Heart right ventricle (tissue), 16 donors: ENCODE measurements at regions not wholly inside any gene's neighbourhood (a gene's known extent, or its start where the extent isn't known, plus 50 kb on each side); places are given as distances from the start of the nearest gene placed in this dataset.
"Not testable (repeated sequence)": the region's sequence is repeated elsewhere in the genome, so short reads cannot be mapped to it uniquely, and the experiment has no call there.

Experiments used
- ATAC-seq, 8 donors: fragments of 200-7000 bp; cut with Tn5 transposase; one replicate each; pipeline ENCODE4 v1.9.1; 2020; ENCODE audit warnings: mild to moderate bottlenecking in 8 of 8, moderate library complexity in 8 of 8, moderate number of reproducible peaks in 1 of 8
- DNase-seq, 2 donors: peaks; one replicate each; pipeline ENCODE4 v3.0.0-alpha.2; 2020
- H3K27ac ChIP-seq, 10 donors: fragments of 200-600 bp; sonication (generic) in 2 of 10; one replicate each; pipeline versions ENCODE4 v1.5.0 to v1.8.0; 2020 to 2022; ENCODE audit warnings: mild to moderate bottlenecking in 3 of 10
- H3K27me3 ChIP-seq, 7 donors: fragments of 200-600 bp; one replicate each; pipeline ENCODE4 v1.8.0; 2021 to 2022; ENCODE audit warnings: mild to moderate bottlenecking in 2 of 7
- H3K36me3 ChIP-seq, 9 donors: fragments of 200-600 bp; sonication (generic) in 1 of 9; one replicate each; pipeline versions ENCODE4 v1.5.0 to v1.8.0; 2020 to 2022; ENCODE audit warnings: mild to moderate bottlenecking in 2 of 9
- H3K4me1 ChIP-seq, 9 donors: fragments of 200-600 bp; sonication (generic) in 1 of 9; one replicate each; pipeline versions ENCODE4 v1.5.0 to v1.8.0; 2020 to 2022; ENCODE audit warnings: mild to moderate bottlenecking in 4 of 9
- H3K4me3 ChIP-seq, 10 donors: fragments of 200-600 bp; sonication (generic) in 2 of 10; one replicate each; pipeline versions ENCODE4 v1.5.0 to v1.8.0; 2020 to 2022; ENCODE audit warnings: mild to moderate bottlenecking in 7 of 10, moderate library complexity in 2 of 10
- H3K9me3 ChIP-seq, 11 donors: fragments of 200-600 bp in 10 of 11; sonication (generic) in 2 of 11; one replicate each; pipeline versions ENCODE4 v1.5.0 to v1.8.0; 2013 to 2022; ENCODE audit warnings: mild to moderate bottlenecking in 2 of 11, control low read depth in 1 of 11, moderate library complexity in 1 of 11
- WGBS, 2 donors: extraction: QIAGEN DNeasy Blood & Tissue Kit; methylation state at CpG; one replicate each; pipeline ENCODE4 v1.1.7; 2013; ENCODE audit warnings: inconsistent platforms in 1 of 2; 5-methylcytosine and 5-hydroxymethylcytosine counted together
- intact Hi-C, 10 donors: fragments of 100-400 bp; cut with DNase I; formaldehyde crosslinking; loops; one replicate each; pipeline versions ENCODE4 v1.11.1 to v1.14.2; 2022
- TF ChIP-seq, protein P1 (sequence below), 9 donors: fragments of 200-600 bp; sonication (generic) in 2 of 9; IDR thresholded peaks; one replicate each; pipeline versions ENCODE4 v1.5.0 to v1.8.0; 2021 to 2022; ENCODE audit warnings: antibody characterized with exemption in 9 of 9, mild to moderate bottlenecking in 5 of 9, moderate library complexity in 1 of 9
- donor health status: Arrhythmogenic right ventricular cardiomyopathy.
- donor health status: ischemic (EF 13 %, LVEDD 7.1; RV severe dilation, severe dysfunction).
- donor health status: healthy with polysubstance abuse.
- donor health status: DM: no; HTN: yes; CAD: no.
- donor health status: DM: no; HTN: no; CAD: no.
- donor health status: ischemic (EF 25% LVEDD 6.9; RV normal size, moderate dysfunction).
- donor health status: ischemic (EF 25% LVEDD 5.7; RV mildly dilated, moderate dysfunction).
- donor health status: healthy.
- donor health status: DM: yes; HTN: yes; CAD: no.
- donor health status: Ischemic cardiomyopathy.
- donor health status: ischemic (EF 35%, LVEDD 5.7; RV mildly dilated, moderate dysfunction).
- donor health status: nonischemic (EF 11% LVEDD 7.7; RV severe dilation, severe dysfunction).
- donor health status: DM: yes; HTN: yes; CAD: no.
- donor health status: PGD.
- donor health status: ischemic (EF 29% LVEDD 5.4; RV normal size, mild dysfunction).
- donor health status: nonischemic (EF 23%, LVEDD 6.1; RV moderate dilation, normal function).

DNA sequence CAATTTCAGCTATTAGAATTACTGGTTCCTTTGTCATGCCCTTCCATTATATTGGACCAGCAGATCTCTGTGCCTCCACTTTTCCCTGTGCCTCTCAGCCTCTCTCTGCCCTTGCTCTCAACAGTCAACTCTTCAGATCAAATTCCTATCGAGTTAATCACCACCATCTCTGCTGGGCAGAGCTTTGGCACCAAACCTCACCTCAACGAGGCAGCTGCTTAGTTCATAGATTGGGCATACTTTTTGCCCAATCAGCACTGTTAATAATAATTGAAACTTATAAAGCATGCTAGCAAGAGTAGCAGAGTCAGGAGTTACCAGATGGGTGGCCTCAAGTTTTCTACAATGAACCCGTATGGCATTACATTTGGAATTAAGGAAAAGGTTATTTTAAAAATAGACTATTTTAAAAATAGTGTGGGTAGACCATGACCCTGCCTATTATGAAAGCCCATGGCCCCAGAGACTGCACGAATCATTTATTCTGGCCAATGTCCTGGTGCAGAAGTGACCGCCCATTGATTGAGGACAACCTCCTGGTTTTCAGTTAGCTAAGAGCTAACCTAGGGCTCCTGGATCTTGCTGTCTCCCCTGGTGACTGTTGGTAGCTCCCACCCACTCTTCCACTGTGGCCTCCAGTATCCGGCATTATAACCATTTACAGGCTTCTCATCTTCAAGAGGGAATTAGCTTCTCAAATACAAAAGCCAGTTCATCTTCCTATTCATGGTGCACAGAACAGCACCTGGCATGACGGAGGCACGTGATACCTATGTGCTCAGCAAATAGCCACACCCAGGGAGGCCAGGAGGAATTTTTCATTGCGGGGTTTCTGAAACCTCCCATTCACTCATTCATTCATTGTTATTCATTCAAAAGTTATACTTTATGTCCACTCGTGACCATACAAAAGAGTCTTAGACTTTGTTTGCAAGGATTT, 265.4 kb downstream of the INHBA start:
- peak in 3 of 8 donors; percentile 23 to 74 (median 29) for ATAC-seq
- H3K4me1 ChIP-seq: peaks cover 0 to 7% (median 0%) of the 10 kb centered on the region in 9 donors
- no peak for DNase-seq
- H3K9me3 ChIP-seq: peaks cover 0 to 5% (median 0%) of the 10 kb centered on the region in 11 donors
- TF ChIP-seq, protein P1, sequence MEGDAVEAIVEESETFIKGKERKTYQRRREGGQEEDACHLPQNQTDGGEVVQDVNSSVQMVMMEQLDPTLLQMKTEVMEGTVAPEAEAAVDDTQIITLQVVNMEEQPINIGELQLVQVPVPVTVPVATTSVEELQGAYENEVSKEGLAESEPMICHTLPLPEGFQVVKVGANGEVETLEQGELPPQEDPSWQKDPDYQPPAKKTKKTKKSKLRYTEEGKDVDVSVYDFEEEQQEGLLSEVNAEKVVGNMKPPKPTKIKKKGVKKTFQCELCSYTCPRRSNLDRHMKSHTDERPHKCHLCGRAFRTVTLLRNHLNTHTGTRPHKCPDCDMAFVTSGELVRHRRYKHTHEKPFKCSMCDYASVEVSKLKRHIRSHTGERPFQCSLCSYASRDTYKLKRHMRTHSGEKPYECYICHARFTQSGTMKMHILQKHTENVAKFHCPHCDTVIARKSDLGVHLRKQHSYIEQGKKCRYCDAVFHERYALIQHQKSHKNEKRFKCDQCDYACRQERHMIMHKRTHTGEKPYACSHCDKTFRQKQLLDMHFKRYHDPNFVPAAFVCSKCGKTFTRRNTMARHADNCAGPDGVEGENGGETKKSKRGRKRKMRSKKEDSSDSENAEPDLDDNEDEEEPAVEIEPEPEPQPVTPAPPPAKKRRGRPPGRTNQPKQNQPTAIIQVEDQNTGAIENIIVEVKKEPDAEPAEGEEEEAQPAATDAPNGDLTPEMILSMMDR (IDR thresholded peaks at IDR 0.05): no peak
- intact Hi-C loops: no loop called here
- WGBS, 2 donors: 69 to 73% methylated on average over 10 of the region's 10 CpGs
- H3K27me3 ChIP-seq: no peaks in the 10 kb centered on the region
- no peak overlapping the region for H3K4me3 ChIP-seq
- H3K36me3 ChIP-seq: no peaks in the 10 kb centered on the region
- no peak overlapping the region for H3K27ac ChIP-seq

DNA sequence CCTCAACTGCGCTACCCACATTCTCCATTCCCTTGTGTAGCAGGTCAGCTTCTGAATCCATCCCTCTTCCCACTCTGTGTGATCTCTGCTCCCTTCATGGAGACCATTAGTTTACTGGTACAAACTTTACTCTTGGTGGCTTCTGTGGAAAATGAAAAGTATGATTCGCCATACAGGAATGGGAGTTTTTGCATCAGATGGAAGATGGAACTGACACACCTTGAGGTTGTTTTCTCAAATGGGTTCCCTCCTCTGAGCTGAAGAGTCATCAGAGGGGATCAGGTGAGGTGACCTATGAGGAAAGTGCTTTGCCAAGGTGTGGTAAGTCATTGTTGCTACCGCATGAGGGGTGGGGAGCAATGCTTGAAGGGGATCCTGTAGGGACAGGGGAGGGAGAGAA, 266.8 kb downstream of the INHBA start:
- intact Hi-C loops: no loop called here
- peaks cover 0 to 5% (median 0%) of the 10 kb centered on the region in 11 donors for H3K9me3 ChIP-seq
- H3K36me3 ChIP-seq: no peaks in the 10 kb centered on the region
- no peak overlapping the region for H3K4me3 ChIP-seq
- TF ChIP-seq, protein P1 (IDR thresholded peaks at IDR 0.05): no peak
- no peak for DNase-seq
- no peak for ATAC-seq
- peaks cover 0 to 7% (median 0%) of the 10 kb centered on the region in 9 donors for H3K4me1 ChIP-seq
- H3K27ac ChIP-seq: no peak overlapping the region
- WGBS, 2 donors: 97 to 98% methylated on average over 3 of the region's 3 CpGs
- no peaks in the 10 kb centered on the region for H3K27me3 ChIP-seq

DNA sequence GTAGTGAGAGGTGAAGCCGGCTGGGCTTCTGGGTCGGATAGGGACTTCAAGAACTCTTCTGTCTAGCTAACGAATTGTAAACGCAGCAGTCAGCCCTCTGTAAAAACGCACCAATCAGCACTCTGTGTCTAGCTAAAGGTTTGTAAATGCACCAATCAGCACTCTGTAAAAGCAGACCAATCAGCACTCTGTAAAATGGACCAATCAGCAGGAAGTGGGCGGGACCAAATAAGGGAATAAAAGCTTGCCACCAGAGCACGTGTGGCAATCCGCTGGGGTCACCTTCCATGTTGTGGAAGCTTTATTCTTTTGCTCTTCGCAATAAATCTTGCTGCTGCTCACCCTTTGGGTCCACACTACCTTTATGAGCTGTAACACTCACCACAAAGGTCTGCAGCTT, 267.9 kb downstream of the INHBA start:
- WGBS, 2 donors: 84 to 86% methylated on average over 9 of the region's 9 CpGs
- intact Hi-C loops, H3K9me3 ChIP-seq, H3K27ac ChIP-seq, H3K27me3 ChIP-seq, ATAC-seq, H3K4me3 ChIP-seq, DNase-seq, H3K4me1 ChIP-seq, H3K36me3 ChIP-seq: not testable (repeated sequence)

- ATAC-seq: no peak
- intact Hi-C loops: no loop called here
- WGBS, 2 donors: 86 to 98% methylated on average over 3 of the region's 3 CpGs
These were observed 271.2 kb downstream of the INHBA start for GRCh38 chr7:41431671-41432070.

More at GRCh38 chr7:41431671-41432070, 271.2 kb downstream of the INHBA start:
- DNase-seq: no peak
- TF ChIP-seq, protein P1 (IDR thresholded peaks at IDR 0.05): no peak
- Histone ChIP-seq H3K4me1 (no peaks in the 10 kb centered on the region), H3K27me3 (no peaks in the 10 kb centered on the region), H3K9me3 (peaks cover 0 to 5% (median 0%) of the 10 kb centered on the region in 11 donors), H3K4me3 (no peak overlapping the region), H3K27ac (no peak overlapping the region), H3K36me3 (no peaks in the 10 kb centered on the region)
